ENCODE measurements at regions not wholly inside any gene's neighbourhood (a gene's known extent, or its start where the extent isn't known, plus 50 kb on each side); places are given as distances from the start of the nearest gene placed in this dataset.
"Not testable (repeated sequence)": the region's sequence is repeated elsewhere in the genome, so short reads cannot be mapped to it uniquely, and the experiment has no call there.

GRCh38 chr3:192066253-192066652 lies 605.3 kb downstream of the PYDC2 start:
- TF ChIP-seq CTCF (IDR thresholded peaks at IDR 0.05 in 8 of 11, conservative IDR thresholded peaks at IDR 0.05 in 3 of 11); POLR2A (IDR thresholded peaks at IDR 0.05); POLR2AphosphoS5 (IDR thresholded peaks at IDR 0.05): not testable (repeated sequence)

Data from spleen (tissue), 7 donors.